ENCODE measurements at regions not wholly inside any gene's neighbourhood (a gene's known extent, or its start where the extent isn't known, plus 50 kb on each side); places are given as distances from the start of the nearest gene placed in this dataset.

DNA sequence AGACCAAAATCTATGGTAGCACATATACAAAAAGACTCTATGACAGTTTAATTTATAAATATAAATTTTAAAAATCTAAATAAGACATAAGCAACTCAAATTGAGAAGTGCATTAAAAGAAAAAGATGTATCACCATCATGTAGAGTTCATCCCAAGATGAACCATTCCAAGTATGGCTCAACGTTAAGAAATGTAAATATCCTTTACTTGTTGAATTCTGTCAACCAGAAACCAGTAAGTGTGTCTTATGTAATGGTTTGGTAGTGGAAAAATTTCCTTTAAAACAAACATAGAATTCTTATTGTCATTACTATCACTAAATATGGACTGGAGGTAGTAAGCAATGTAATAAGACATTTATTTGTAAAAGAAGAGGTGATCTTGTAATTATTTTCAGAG lies 87.3 kb downstream of the YIPF5 start:
- Histone ChIP-seq H3K27ac (ENCODE audit: low read depth in 2 of 2, low read length in 2 of 2) (no peak overlapping the region), H3K4me3 (ENCODE audit: low read length in 3 of 3) (no peak overlapping the region), H3K4me1 (ENCODE audit: control insufficient read depth in 2 of 3, insufficient read depth in 2 of 3, low read depth in 1 of 3, low read length in 3 of 3) (no peaks in the 10 kb centered on the region), H3K9ac (ENCODE audit: low read length in 3 of 3) (no peak overlapping the region), H3K27me3 (ENCODE audit: control insufficient read depth, insufficient read depth, low read length) (no peaks in the 10 kb centered on the region), H3K9me3 (ENCODE audit: control insufficient read depth in 2 of 3, insufficient read depth in 1 of 3, low read length in 3 of 3) (peaks cover 0 to 2% (median 0%) of the 10 kb centered on the region in 3 donors), H3K36me3 (ENCODE audit: control insufficient read depth in 2 of 3, insufficient read depth in 3 of 3, low read length in 3 of 3) (no peaks in the 10 kb centered on the region)
- intact Hi-C loops (cut with DNase I), result no loop called here
- TF ChIP-seq CTCF (IDR thresholded peaks at IDR 0.05; ENCODE audit: borderline replicate concordance, extremely low read depth, insufficient read depth), result no peak
- DNase-seq (no peak), FAIRE-seq (no peak)

DNA sequence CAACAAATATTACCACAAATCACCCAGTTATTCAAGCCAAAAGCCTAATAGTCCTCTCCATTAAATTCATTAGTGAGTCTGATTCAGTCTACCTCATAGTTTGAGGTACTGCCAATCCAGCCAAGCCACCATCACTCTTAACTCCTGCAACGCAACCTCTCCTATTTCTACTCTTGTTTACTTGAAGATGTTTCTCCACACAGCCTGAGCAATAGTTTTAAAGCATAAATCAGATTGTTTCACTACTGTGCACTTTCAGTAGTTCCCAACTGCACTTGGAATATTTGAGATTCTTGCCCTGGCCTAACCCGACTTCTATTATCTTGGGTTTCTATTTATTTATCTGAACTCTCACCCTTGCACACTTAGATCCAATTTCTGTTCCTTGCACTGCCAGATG lies 85.5 kb downstream of the YIPF5 start:
- Histone ChIP-seq H3K27ac (ENCODE audit: low read depth in 2 of 2, low read length in 2 of 2) (no peak overlapping the region), H3K36me3 (ENCODE audit: control insufficient read depth in 2 of 3, insufficient read depth in 3 of 3, low read length in 3 of 3) (no peaks in the 10 kb centered on the region), H3K4me3 (ENCODE audit: low read length in 3 of 3) (no peak overlapping the region), H3K4me1 (ENCODE audit: control insufficient read depth in 2 of 3, insufficient read depth in 2 of 3, low read depth in 1 of 3, low read length in 3 of 3) (peaks cover 0 to 10% (median 0%) of the 10 kb centered on the region in 3 donors), H3K27me3 (ENCODE audit: control insufficient read depth, insufficient read depth, low read length) (no peaks in the 10 kb centered on the region), H3K9ac (ENCODE audit: low read length in 3 of 3) (no peak overlapping the region), H3K9me3 (ENCODE audit: control insufficient read depth in 2 of 3, insufficient read depth in 1 of 3, low read length in 3 of 3) (peaks cover 0 to under 1% (median 0%) of the 10 kb centered on the region in 3 donors)
- intact Hi-C loops (cut with DNase I), result no loop called here
- TF ChIP-seq CTCF (IDR thresholded peaks at IDR 0.05; ENCODE audit: borderline replicate concordance, extremely low read depth, insufficient read depth), result no peak
- FAIRE-seq (no peak), DNase-seq (peak in 2 of 5 donors; percentile 39 to 65)

GRCh38 chr5:144085381-144085780 lies 85.1 kb downstream of the YIPF5 start:
- H3K4me3 ChIP-seq (ENCODE audit: low read length in 3 of 3), result no peak overlapping the region
- no peaks in the 10 kb centered on the region for H3K9me3 ChIP-seq (ENCODE audit: control insufficient read depth in 2 of 3, insufficient read depth in 1 of 3, low read length in 3 of 3)
- intact Hi-C loops (cut with DNase I), result no loop called here
- no peak overlapping the region for H3K27ac ChIP-seq (ENCODE audit: low read depth in 2 of 2, low read length in 2 of 2)
- peaks cover 0 to 10% (median 0%) of the 10 kb centered on the region in 3 donors for H3K4me1 ChIP-seq (ENCODE audit: control insufficient read depth in 2 of 3, insufficient read depth in 2 of 3, low read depth in 1 of 3, low read length in 3 of 3)
- no peak overlapping the region for H3K9ac ChIP-seq (ENCODE audit: low read length in 3 of 3)
- no peak for TF ChIP-seq CTCF (IDR thresholded peaks at IDR 0.05; ENCODE audit: borderline replicate concordance, extremely low read depth, insufficient read depth)
- H3K36me3 ChIP-seq (ENCODE audit: control insufficient read depth in 2 of 3, insufficient read depth in 3 of 3, low read length in 3 of 3), result no peaks in the 10 kb centered on the region
- no peaks in the 10 kb centered on the region for H3K27me3 ChIP-seq (ENCODE audit: control insufficient read depth, insufficient read depth, low read length)
- no peak for DNase-seq
- no peak for FAIRE-seq

DNA sequence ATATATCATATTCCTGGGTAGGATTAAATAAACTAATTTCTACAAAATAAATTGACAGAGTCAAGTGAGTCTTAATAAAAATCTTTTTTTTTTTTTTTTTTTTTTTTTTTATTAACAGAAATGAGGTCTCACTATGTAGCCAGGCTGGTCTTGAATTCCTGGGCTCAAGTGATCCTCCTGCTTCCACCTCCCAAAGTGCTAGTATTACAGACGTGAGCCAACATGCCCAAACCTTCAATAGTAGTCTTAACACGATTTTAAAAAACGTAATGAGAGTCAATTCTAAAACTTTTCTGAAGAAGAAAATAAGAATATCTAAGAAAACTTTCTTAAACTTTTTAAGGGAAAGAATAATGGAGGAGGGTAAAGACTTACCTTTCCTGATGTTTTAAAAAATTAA lies 84.2 kb downstream of the YIPF5 start:
- Histone ChIP-seq H3K27ac (ENCODE audit: low read depth in 2 of 2, low read length in 2 of 2) (no peak overlapping the region), H3K27me3 (ENCODE audit: control insufficient read depth, insufficient read depth, low read length) (no peaks in the 10 kb centered on the region), H3K9me3 (ENCODE audit: control insufficient read depth in 2 of 3, insufficient read depth in 1 of 3, low read length in 3 of 3) (no peaks in the 10 kb centered on the region), H3K9ac (ENCODE audit: low read length in 3 of 3) (no peak overlapping the region), H3K36me3 (ENCODE audit: control insufficient read depth in 2 of 3, insufficient read depth in 3 of 3, low read length in 3 of 3) (no peaks in the 10 kb centered on the region), H3K4me1 (ENCODE audit: control insufficient read depth in 2 of 3, insufficient read depth in 2 of 3, low read depth in 1 of 3, low read length in 3 of 3) (peaks cover 0 to 10% (median 0%) of the 10 kb centered on the region in 3 donors), H3K4me3 (ENCODE audit: low read length in 3 of 3) (no peak overlapping the region)
- no peak for TF ChIP-seq CTCF (IDR thresholded peaks at IDR 0.05; ENCODE audit: borderline replicate concordance, extremely low read depth, insufficient read depth)
- intact Hi-C loops (cut with DNase I), result no loop called here
- no peak for DNase-seq
- FAIRE-seq, result no peak
